ENCODE measurements at regions not wholly inside any gene's neighbourhood (a gene's known extent, or its start where the extent isn't known, plus 50 kb on each side); places are given as distances from the start of the nearest gene placed in this dataset.

- H3K4me1 ChIP-seq (ENCODE audit: control insufficient read depth in 1 of 2, insufficient read depth in 2 of 2, low read depth in 1 of 2, low read length in 1 of 2): no peaks in the 10 kb centered on the region
- 24% methylated on average over 5 of the region's 6 CpGs for WGBS (ENCODE audit: low lambda C conversion rate)
- H3K9me2 ChIP-seq: no peaks in the 10 kb centered on the region
- H3K4me2 ChIP-seq: no peak overlapping the region
- H3K79me2 ChIP-seq (ENCODE audit: insufficient read depth): no peaks in the 10 kb centered on the region
- no peak overlapping the region for H3K9ac ChIP-seq
- CTCF ChIA-PET: interaction anchor here (1.1 to 1.7 kb wide), 4 partner anchors 11 to 640 kb away, joined by 3 to 6 read pairs (median 4); no protein-coding TSS in a partner anchor
- no peak overlapping the region for H3K27ac ChIP-seq (ENCODE audit: low read depth in 2 of 2, low read length in 1 of 2)
- H3F3A ChIP-seq (replicated peaks; ENCODE audit: insufficient read depth): no peaks in the 10 kb centered on the region
- no peaks in the 10 kb centered on the region for H3K9me3 ChIP-seq
- no peak overlapping the region for H2AFZ ChIP-seq (ENCODE audit: low read depth)
- no peaks in the 10 kb centered on the region for H4K20me1 ChIP-seq (ENCODE audit: insufficient read depth)
- no peak overlapping the region for H3K4me3 ChIP-seq (ENCODE audit: low read depth in 2 of 2, low read length in 1 of 2)
- no peak for TF ChIP-seq USF1 (IDR thresholded peaks at IDR 0.05; ENCODE audit: borderline replicate concordance, low read depth)
- no peak for TF ChIP-seq FOSL2 (IDR thresholded peaks at IDR 0.05; ENCODE audit: borderline replicate concordance, low read depth)
- TF ChIP-seq MXI1 (IDR thresholded peaks at IDR 0.05; ENCODE audit: low read depth, low read length): no peak
- TF ChIP-seq SIN3A (IDR thresholded peaks at IDR 0.05; ENCODE audit: borderline replicate concordance, low read depth, low read length): no peak
- no peak for TF ChIP-seq ZBTB33 (IDR thresholded peaks at IDR 0.05; ENCODE audit: borderline replicate concordance, low read depth)
- no peak for TF ChIP-seq ELF1 (IDR thresholded peaks at IDR 0.05)
- TF ChIP-seq FOXM1 (IDR thresholded peaks at IDR 0.05; ENCODE audit: low read depth): no peak
- no peak for TF ChIP-seq MEF2A (IDR thresholded peaks at IDR 0.05; ENCODE audit: borderline replicate concordance, low read depth)
- H3K36me3 ChIP-seq (replicated peaks in 1 of 2; ENCODE audit: control insufficient read depth in 1 of 2, insufficient read depth in 2 of 2, low read length in 1 of 2): no peaks in the 10 kb centered on the region
- DNase-seq: no peak
- POLR2A ChIA-PET: no interaction called here
- H3K27me3 ChIP-seq (ENCODE audit: insufficient read depth): no peaks in the 10 kb centered on the region
Measured at GRCh38 chr1:17941431-17942189, 166.0 kb upstream of the IGSF21 start.

GRCh38 chr1:17943506-17943905 is 164.1 kb upstream of the IGSF21 start:
- Histone ChIP-seq H3K4me3 (ENCODE audit: low read depth in 2 of 2, low read length in 1 of 2) (no peak overlapping the region), H3K9ac (no peak overlapping the region), H3K4me2 (no peak overlapping the region), H3K27ac (ENCODE audit: low read depth in 2 of 2, low read length in 1 of 2) (no peak overlapping the region), H3K36me3 (replicated peaks in 1 of 2; ENCODE audit: control insufficient read depth in 1 of 2, insufficient read depth in 2 of 2, low read length in 1 of 2) (no peaks in the 10 kb centered on the region), H3K9me3 (no peaks in the 10 kb centered on the region), H3K9me2 (no peaks in the 10 kb centered on the region), H3F3A (replicated peaks; ENCODE audit: insufficient read depth) (no peaks in the 10 kb centered on the region), H3K4me1 (ENCODE audit: control insufficient read depth in 1 of 2, insufficient read depth in 2 of 2, low read depth in 1 of 2, low read length in 1 of 2) (no peaks in the 10 kb centered on the region), H3K27me3 (ENCODE audit: insufficient read depth) (no peaks in the 10 kb centered on the region), H4K20me1 (ENCODE audit: insufficient read depth) (no peaks in the 10 kb centered on the region), H2AFZ (ENCODE audit: low read depth) (no peak overlapping the region), H3K79me2 (ENCODE audit: insufficient read depth) (no peaks in the 10 kb centered on the region)
- WGBS (ENCODE audit: low lambda C conversion rate): 15% methylated on average over 2 of the region's 2 CpGs
- ChIA-PET POLR2A (no interaction called here), CTCF (interaction anchor here (1.2 to 2.1 kb wide), 2 partner anchors 9 to 10 kb away, joined by 3 to 7 read pairs; no protein-coding TSS in a partner anchor)
- no peak for DNase-seq
- TF ChIP-seq RCOR1 (IDR thresholded peaks at IDR 0.05; ENCODE audit: low read length) (no peak), MXI1 (IDR thresholded peaks at IDR 0.05; ENCODE audit: low read depth, low read length) (no peak), SIN3A (IDR thresholded peaks at IDR 0.05; ENCODE audit: borderline replicate concordance, low read depth, low read length) (no peak), RXRA (IDR thresholded peaks at IDR 0.05; ENCODE audit: borderline replicate concordance, low read depth) (no peak), PBX3 (IDR thresholded peaks at IDR 0.05) (no peak), EZH2phosphoT487 (IDR thresholded peaks at IDR 0.05; ENCODE audit: borderline replicate concordance, low read depth) (no peak), YY1 (IDR thresholded peaks at IDR 0.05; ENCODE audit: low read depth) (no peak), MAX (IDR thresholded peaks at IDR 0.05; ENCODE audit: low read depth) (no peak), IRF3 (IDR thresholded peaks at IDR 0.05; ENCODE audit: low read depth, low read length) (no peak), USF1 (IDR thresholded peaks at IDR 0.05; ENCODE audit: borderline replicate concordance, low read depth) (no peak), EP300 (IDR thresholded peaks at IDR 0.05; ENCODE audit: borderline replicate concordance in 1 of 2, low read depth in 1 of 2, low read length in 1 of 2) (no peak), MEF2A (IDR thresholded peaks at IDR 0.05; ENCODE audit: borderline replicate concordance, low read depth) (no peak)
